Mammary epithelial cell (primary cell): ENCODE measurements at regions not wholly inside any gene's neighbourhood (a gene's known extent, or its start where the extent isn't known, plus 50 kb on each side); places are given as distances from the start of the nearest gene placed in this dataset.

Experiments used
- CTCF ChIP-seq, 2 donors: IDR thresholded peaks in 1 of 2; conservative IDR thresholded peaks in 1 of 2; 2 replicates each; pipeline ENCODE4 v1.5.1; 2011 to 2012; ENCODE audit warnings: inconsistent platforms in 2 of 2, low read length in 2 of 2, mild to moderate bottlenecking in 2 of 2, control low read depth in 1 of 2, low read depth in 1 of 2; ENCODE audit not compliant: insufficient read depth in 1 of 2; ENCODE audit errors: extremely low read depth in 1 of 2
- EZH2 ChIP-seq: IDR thresholded peaks from 2 replicates; pipeline ENCODE4 v1.6.1; 2012; ENCODE audit warnings: low read length, inconsistent platforms, borderline replicate concordance

DNA sequence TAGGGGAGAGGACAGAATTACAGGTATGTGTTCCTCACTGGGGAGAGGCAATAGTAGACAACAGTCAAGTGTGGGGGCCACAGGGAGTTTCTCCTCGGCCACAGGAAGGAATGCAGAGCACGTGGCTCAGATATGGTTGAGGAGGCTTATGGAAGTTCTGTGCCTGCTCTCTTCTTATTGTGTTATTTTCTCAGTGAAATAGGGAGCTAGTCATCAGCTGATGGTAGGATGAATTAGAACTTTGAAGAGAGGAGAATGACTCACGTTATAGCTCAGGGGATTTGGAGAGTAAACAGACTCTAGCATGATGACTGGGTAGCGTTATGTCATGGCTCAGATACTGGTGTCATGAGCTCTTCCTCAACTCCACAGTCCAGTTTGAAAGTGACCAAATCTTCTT is 308.3 kb upstream of the IGFBP3 start:
- TF ChIP-seq CTCF (conservative IDR thresholded peaks at IDR 0.05 in 1 of 2, IDR thresholded peaks at IDR 0.05 in 1 of 2; ENCODE audit: extremely low read depth in 1 of 2, insufficient read depth in 1 of 2, low read depth in 1 of 2, low read length in 2 of 2) (no peak), EZH2 (no peak)
